Stimulated activated naive CD8-positive, alpha-beta T cell treated with anti-CD3 and anti-CD28 coated beads, Interleukin-15, amount 100 ng/mL, for 72 hours (primary cell): ENCODE measurements at regions not wholly inside any gene's neighbourhood (a gene's known extent, or its start where the extent isn't known, plus 50 kb on each side); places are given as distances from the start of the nearest gene placed in this dataset.

Experiments used
- ATAC-seq: fragments of 150-1000 bp; cut with Tn5 transposase; 2 replicates; pipeline ENCODE4 v1.10.0; 2021; ENCODE audit warnings: mild to moderate bottlenecking, moderate library complexity
- DNase-seq, 2 donors: peaks; one replicate each; pipeline ENCODE4 v3.0.0; 2021 to 2022
- H3K27ac Mint-ChIP-seq, 2 donors: one replicate each; pipeline ENCODE4 v1.8.0; 2022; ENCODE audit warnings: mild to moderate bottlenecking in 2 of 2, mixed read lengths in 2 of 2, moderate library complexity in 2 of 2
- H3K27me3 Mint-ChIP-seq: one replicate; pipeline ENCODE4 v1.8.0; 2022; ENCODE audit warnings: mixed read lengths
- H3K4me1 Mint-ChIP-seq: one replicate; pipeline ENCODE4 v1.8.0; 2022; ENCODE audit warnings: mild to moderate bottlenecking, mixed read lengths
- H3K4me3 Mint-ChIP-seq, 2 donors: one replicate each; pipeline ENCODE4 v1.8.0; 2022; ENCODE audit warnings: mild to moderate bottlenecking in 2 of 2, mixed read lengths in 2 of 2, moderate library complexity in 1 of 2
- H3K9me3 Mint-ChIP-seq, 2 donors: one replicate each; pipeline ENCODE4 v1.8.0; 2022; ENCODE audit warnings: mixed read lengths in 2 of 2

DNA sequence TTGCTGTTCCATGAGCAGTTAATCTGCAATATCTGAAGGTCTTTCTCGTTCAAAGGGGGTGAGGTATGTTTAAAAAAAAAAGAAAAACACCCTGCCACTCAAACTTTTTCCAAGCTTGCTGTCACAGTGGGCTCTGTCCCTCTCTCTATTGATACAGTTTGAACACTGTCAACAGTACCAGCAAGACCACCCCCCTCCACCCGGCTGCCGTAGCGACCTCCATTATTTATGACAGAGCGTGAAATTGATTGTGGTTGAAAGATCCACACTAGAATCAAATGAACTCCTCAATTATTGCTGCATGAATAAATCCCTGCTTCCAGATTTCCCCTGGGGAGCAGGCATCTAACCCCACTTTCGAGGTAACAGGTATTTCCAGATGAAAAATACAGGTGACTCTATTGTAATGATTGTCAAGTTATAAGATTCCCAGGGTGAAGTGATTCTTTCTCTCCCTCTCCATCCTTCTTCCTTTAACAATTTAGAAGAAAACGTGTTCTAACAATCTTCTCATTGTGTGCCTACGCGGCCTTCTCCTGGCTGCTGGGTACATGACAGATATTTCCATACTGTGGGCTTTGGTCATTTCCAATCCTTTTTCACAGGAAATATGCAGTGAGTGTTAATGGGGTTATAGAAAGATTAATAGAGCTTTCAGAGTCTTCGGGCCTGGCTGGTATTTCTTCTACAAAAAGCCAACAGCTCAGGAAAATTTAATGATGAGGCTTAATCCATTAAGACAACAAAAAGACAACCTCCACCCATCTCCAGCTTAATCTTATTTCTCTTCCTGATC lies 135.7 kb upstream of the C16orf82 start:
- Mint-ChIP-seq H3K9me3 (peaks cover 6 to 19% of the 10 kb centered on the region in 2 donors), H3K27ac (no peak overlapping the region), H3K4me1 (no peaks in the 10 kb centered on the region), H3K4me3 (no peak overlapping the region), H3K27me3 (peaks cover 27% of the 10 kb centered on the region)
- ATAC-seq (no peak), DNase-seq (no peak)

DNA sequence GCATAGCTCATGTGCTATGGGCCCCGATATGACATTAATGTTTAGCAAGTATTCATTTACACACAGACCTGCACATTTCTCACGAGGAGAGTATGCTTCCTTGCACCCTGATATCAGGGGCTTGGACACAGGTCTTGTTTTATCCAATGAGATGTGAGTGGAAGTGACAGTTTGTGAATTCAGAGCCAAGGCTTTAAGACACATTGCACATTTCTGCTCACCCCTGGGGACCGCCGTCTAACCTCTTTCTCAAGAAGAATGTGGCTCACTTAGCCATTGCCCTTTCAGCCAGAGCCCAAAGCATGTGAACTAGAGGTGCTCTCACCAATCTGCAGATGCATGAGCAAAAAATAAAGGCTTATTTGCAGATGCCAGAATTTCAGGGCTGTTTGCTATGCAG lies 116.1 kb upstream of the C16orf82 start:
- no peak for ATAC-seq

GRCh38 chr16:26951950-26952349 lies 114.8 kb upstream of the C16orf82 start:
- DNase-seq (no peak), ATAC-seq (no peak)
- Mint-ChIP-seq H3K4me3 (no peak overlapping the region), H3K4me1 (no peaks in the 10 kb centered on the region), H3K27ac (no peak overlapping the region), H3K9me3 (no peaks in the 10 kb centered on the region), H3K27me3 (peaks cover 15% of the 10 kb centered on the region)

More for the DNA sequence above, 116.1 kb upstream of the C16orf82 start:
- no peak overlapping the region for H3K27ac Mint-ChIP-seq
- H3K4me3 Mint-ChIP-seq, result no peak overlapping the region
- H3K4me1 Mint-ChIP-seq, result no peaks in the 10 kb centered on the region
- peaks cover 15% of the 10 kb centered on the region for H3K27me3 Mint-ChIP-seq
- no peak for DNase-seq
- H3K9me3 Mint-ChIP-seq, result no peaks in the 10 kb centered on the region

- ATAC-seq (no peak), DNase-seq (no peak)
- Mint-ChIP-seq H3K27ac (no peak overlapping the region), H3K9me3 (no peaks in the 10 kb centered on the region), H3K4me1 (no peaks in the 10 kb centered on the region), H3K27me3 (peaks cover 15% of the 10 kb centered on the region), H3K4me3 (no peak overlapping the region)
These were observed 114.3 kb upstream of the C16orf82 start for GRCh38 chr16:26952411-26952810.

GRCh38 chr16:26957283-26957859 lies 109.4 kb upstream of the C16orf82 start:
- H3K27me3 Mint-ChIP-seq, result peaks cover 4% of the 10 kb centered on the region
- no peak for ATAC-seq
- no peak for DNase-seq
- no peak overlapping the region for H3K27ac Mint-ChIP-seq
- H3K4me1 Mint-ChIP-seq, result no peaks in the 10 kb centered on the region
- no peaks in the 10 kb centered on the region for H3K9me3 Mint-ChIP-seq
- H3K4me3 Mint-ChIP-seq, result no peak overlapping the region

DNA sequence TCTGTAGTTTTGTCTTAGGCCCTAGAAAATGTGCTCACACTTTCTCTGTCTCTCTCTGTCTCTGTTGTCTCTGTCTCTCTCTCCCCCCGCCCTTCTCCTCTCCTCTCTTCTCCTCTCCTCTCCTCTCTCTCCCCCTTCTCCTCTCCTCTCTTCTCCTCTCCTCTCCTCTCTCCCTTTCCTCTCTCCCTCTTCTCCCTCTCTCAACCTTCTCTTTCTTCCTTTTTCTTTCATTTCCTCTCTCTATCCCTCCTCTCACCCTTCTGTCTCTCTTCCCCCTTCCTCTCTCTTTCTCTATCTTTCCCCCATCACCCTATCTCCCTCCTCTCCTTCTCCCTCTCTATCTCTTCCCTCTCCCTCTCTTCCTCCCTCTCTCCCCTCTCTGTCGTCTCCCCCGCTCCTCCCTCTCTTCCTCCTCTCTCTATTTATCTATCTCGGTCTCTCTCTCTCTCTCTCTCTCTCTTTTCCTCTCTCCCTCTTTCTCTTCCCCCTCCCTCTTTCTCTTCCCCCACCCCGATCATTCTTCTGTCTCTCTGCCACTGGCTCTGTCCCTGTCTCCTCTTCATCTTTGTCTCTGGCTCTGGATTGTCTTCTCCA lies 107.2 kb upstream of the C16orf82 start:
- DNase-seq, result no peak
- H3K4me3 Mint-ChIP-seq, result no peak overlapping the region
- H3K9me3 Mint-ChIP-seq, result no peaks in the 10 kb centered on the region
- no peak for ATAC-seq
- H3K27me3 Mint-ChIP-seq, result no peaks in the 10 kb centered on the region
- H3K27ac Mint-ChIP-seq, result peak overlapping the region in 1 of 2 donors; percentile 12
- H3K4me1 Mint-ChIP-seq, result peaks cover 5% of the 10 kb centered on the region

GRCh38 chr16:26961459-26961858 lies 105.3 kb upstream of the C16orf82 start:
- ATAC-seq (no peak), DNase-seq (no peak)
- Mint-ChIP-seq H3K4me1 (peaks cover 5% of the 10 kb centered on the region), H3K27me3 (peaks cover 8% of the 10 kb centered on the region), H3K9me3 (no peaks in the 10 kb centered on the region), H3K4me3 (no peak overlapping the region), H3K27ac (no peak overlapping the region)

DNA sequence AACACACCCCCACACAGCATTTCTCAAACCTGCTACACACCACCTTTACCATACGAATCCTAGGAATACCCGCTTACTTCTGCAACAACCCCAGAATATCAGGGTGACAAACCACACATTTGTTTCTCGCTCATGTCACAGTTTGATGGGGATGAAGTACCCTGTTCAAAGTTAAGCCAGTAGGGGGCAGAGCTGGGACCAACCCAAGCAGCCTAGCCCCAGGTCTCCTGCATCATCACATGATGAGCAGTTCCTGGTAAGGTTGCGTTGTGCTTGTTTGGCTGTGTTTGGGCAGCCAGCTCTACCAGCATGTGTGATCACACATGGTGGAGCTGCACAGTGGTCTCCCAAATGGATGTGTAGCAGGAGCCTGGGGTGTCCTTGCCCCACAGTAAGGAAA lies 103.6 kb upstream of the C16orf82 start:
- Mint-ChIP-seq H3K27ac (no peak overlapping the region), H3K4me3 (no peak overlapping the region), H3K9me3 (no peaks in the 10 kb centered on the region), H3K27me3 (peaks cover 8% of the 10 kb centered on the region), H3K4me1 (peaks cover 5% of the 10 kb centered on the region)
- peak; percentile 40 for ATAC-seq
- peak; percentile 8 to 23 for DNase-seq

DNA sequence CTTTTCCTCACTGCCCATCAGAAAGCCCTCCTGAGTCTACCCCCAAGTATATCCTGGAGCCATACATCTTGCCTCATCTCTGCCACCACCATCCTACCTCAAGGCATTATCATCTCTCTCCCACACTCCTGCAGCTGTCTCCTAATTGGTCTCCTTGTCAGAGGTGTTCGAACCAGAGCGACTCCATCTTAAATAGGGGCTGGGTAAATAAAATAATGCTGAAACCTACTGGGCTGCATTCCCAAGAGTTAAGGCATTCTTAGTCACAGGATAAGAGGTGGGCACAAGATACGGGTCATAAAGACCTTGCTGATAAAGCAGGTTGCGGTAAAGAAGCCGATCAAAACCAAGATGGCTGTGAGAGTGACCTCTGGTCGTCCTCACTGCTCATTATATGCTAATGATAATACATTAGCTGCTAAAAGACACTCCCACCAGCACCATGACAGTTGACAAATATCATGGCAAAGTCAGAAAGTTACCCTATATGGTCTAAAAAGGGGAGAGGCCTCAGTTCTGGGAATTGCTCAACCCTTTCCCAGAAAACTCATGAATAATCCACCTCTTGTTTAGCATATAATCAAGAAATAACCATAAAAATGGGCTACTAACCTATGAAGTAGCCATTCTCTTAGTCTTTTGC lies 97.0 kb upstream of the C16orf82 start:
- Mint-ChIP-seq H3K27ac (peak overlapping the region in 1 of 2 donors; percentile 3), H3K4me3 (no peak overlapping the region), H3K9me3 (no peaks in the 10 kb centered on the region), H3K27me3 (peaks cover 10% of the 10 kb centered on the region), H3K4me1 (no peaks in the 10 kb centered on the region)
- no peak for DNase-seq
- ATAC-seq, result no peak

DNA sequence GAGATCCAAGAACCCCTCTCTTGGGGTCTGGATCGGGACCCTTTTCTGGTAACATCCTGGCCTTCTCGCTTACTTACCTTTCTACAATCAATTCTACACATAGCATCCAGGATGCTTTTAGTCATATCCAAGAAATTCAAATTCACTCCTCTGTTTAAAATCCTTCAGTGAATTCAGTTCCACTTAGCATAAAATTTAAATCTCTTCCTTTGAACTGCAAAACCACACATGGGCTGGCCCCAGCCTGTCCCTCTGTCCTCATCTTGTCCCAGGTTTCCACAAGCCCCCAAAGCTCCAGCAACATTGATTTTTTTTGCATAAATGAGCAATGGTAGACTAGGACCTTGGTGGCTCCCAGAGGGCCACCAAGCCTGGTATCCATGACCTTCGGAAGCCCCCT lies 96.4 kb upstream of the C16orf82 start:
- Mint-ChIP-seq H3K4me1 (no peaks in the 10 kb centered on the region), H3K9me3 (no peaks in the 10 kb centered on the region), H3K4me3 (no peak overlapping the region), H3K27ac (no peak overlapping the region), H3K27me3 (peaks cover 16% of the 10 kb centered on the region)
- no peak for DNase-seq
- ATAC-seq, result no peak

GRCh38 chr16:26976873-26977272 lies 89.9 kb upstream of the C16orf82 start:
- Mint-ChIP-seq H3K4me1 (no peaks in the 10 kb centered on the region), H3K27ac (no peak overlapping the region), H3K27me3 (peaks cover 24% of the 10 kb centered on the region), H3K9me3 (no peaks in the 10 kb centered on the region), H3K4me3 (no peak overlapping the region)
- no peak for ATAC-seq
- no peak for DNase-seq

- Mint-ChIP-seq H3K9me3 (no peaks in the 10 kb centered on the region), H3K27me3 (peaks cover 28% of the 10 kb centered on the region), H3K4me1 (no peaks in the 10 kb centered on the region), H3K27ac (peak overlapping the region in 1 of 2 donors; percentile 80), H3K4me3 (no peak overlapping the region)
- no peak for ATAC-seq
- no peak for DNase-seq
These were observed 85.3 kb upstream of the C16orf82 start for GRCh38 chr16:26981266-26981938.

GRCh38 chr16:26982422-26982821 lies 84.3 kb upstream of the C16orf82 start:
- no peaks in the 10 kb centered on the region for H3K9me3 Mint-ChIP-seq
- DNase-seq (no peak), ATAC-seq (no peak)
- H3K27me3 Mint-ChIP-seq, result peaks cover 38% of the 10 kb centered on the region
- no peaks in the 10 kb centered on the region for H3K4me1 Mint-ChIP-seq
- no peak overlapping the region for H3K4me3 Mint-ChIP-seq
- no peak overlapping the region for H3K27ac Mint-ChIP-seq

GRCh38 chr16:26983426-26983825 lies 83.3 kb upstream of the C16orf82 start:
- no peak for DNase-seq
- no peak for ATAC-seq
- H3K27ac Mint-ChIP-seq, result no peak overlapping the region
- H3K4me1 Mint-ChIP-seq, result no peaks in the 10 kb centered on the region
- no peaks in the 10 kb centered on the region for H3K9me3 Mint-ChIP-seq
- H3K4me3 Mint-ChIP-seq, result no peak overlapping the region
- H3K27me3 Mint-ChIP-seq, result peaks cover 44% of the 10 kb centered on the region
